NB4 (cell line): ENCODE measurements at regions not wholly inside any gene's neighbourhood (a gene's known extent, or its start where the extent isn't known, plus 50 kb on each side); places are given as distances from the start of the nearest gene placed in this dataset.
"Not testable (repeated sequence)": the region's sequence is repeated elsewhere in the genome, so short reads cannot be mapped to it uniquely, and the experiment has no call there.

Experiments used
- DNase-seq: peaks from one replicate; pipeline ENCODE4 v3.0.0; 2010; ENCODE audit warnings: low read depth
- H3K4me3 ChIP-seq: one replicate; pipeline ENCODE4 v1.5.1; 2011; ENCODE audit warnings: mild to moderate bottlenecking, low read depth, low read length, moderate library complexity
- CTCF ChIP-seq: IDR thresholded peaks from one replicate; pipeline ENCODE4 v1.5.1; 2012; ENCODE audit warnings: low read depth, low read length
- MAX ChIP-seq: IDR thresholded peaks from 2 replicates; pipeline ENCODE4 v1.6.1; 2011; ENCODE audit warnings: low read depth, low read length
- MYC ChIP-seq: IDR thresholded peaks from 2 replicates; pipeline ENCODE4 v1.6.1; 2011; ENCODE audit warnings: low read depth, low read length
- POLR2A ChIP-seq: IDR thresholded peaks from 2 replicates; pipeline ENCODE4 v1.6.1; 2011; ENCODE audit warnings: mild to moderate bottlenecking; ENCODE audit not compliant: insufficient read length; ENCODE audit errors: extremely low read depth

- H3K4me3 ChIP-seq: no peak overlapping the region
- TF ChIP-seq CTCF: no peak
- TF ChIP-seq POLR2A: no peak
- TF ChIP-seq MYC: no peak
- no peak for TF ChIP-seq MAX
- DNase-seq: no peak
Observed at GRCh38 chr3:15940641-15941040, 142.9 kb upstream of the ANKRD28 start.

- not testable (repeated sequence) for H3K4me3 ChIP-seq, DNase-seq
Observed at GRCh38 chr3:15941457-15941856, 143.7 kb upstream of the ANKRD28 start.

- no peak overlapping the region for H3K4me3 ChIP-seq
- no peak for DNase-seq
- TF ChIP-seq MAX (no peak), MYC (no peak), POLR2A (no peak), CTCF (no peak)
Observed at GRCh38 chr3:15941958-15942357, 144.2 kb upstream of the ANKRD28 start.

- no peak for DNase-seq
- no peak overlapping the region for H3K4me3 ChIP-seq
- no peak for TF ChIP-seq MYC
- no peak for TF ChIP-seq POLR2A
- TF ChIP-seq CTCF: no peak
- TF ChIP-seq MAX: no peak
Observed at GRCh38 chr3:15942462-15942861, 144.7 kb upstream of the ANKRD28 start.

- H3K4me3 ChIP-seq: no peak overlapping the region
- DNase-seq: no peak
- TF ChIP-seq MYC (no peak), CTCF (no peak), POLR2A (no peak), MAX (no peak)
Observed at GRCh38 chr3:15942936-15943335, 145.2 kb upstream of the ANKRD28 start.

GRCh38 chr3:15948388-15948787, 150.6 kb upstream of the ANKRD28 start:
- no peak for DNase-seq
- TF ChIP-seq CTCF: no peak
- TF ChIP-seq POLR2A: no peak
- no peak for TF ChIP-seq MYC
- TF ChIP-seq MAX: no peak
- H3K4me3 ChIP-seq: no peak overlapping the region
